ENCODE measurements at regions not wholly inside any gene's neighbourhood (a gene's known extent, or its start where the extent isn't known, plus 50 kb on each side); places are given as distances from the start of the nearest gene placed in this dataset.

- DNase-seq, result no peak
Observed at GRCh38 chr15:79675982-79676381, 220.8 kb downstream of the MTHFS start.

DNA sequence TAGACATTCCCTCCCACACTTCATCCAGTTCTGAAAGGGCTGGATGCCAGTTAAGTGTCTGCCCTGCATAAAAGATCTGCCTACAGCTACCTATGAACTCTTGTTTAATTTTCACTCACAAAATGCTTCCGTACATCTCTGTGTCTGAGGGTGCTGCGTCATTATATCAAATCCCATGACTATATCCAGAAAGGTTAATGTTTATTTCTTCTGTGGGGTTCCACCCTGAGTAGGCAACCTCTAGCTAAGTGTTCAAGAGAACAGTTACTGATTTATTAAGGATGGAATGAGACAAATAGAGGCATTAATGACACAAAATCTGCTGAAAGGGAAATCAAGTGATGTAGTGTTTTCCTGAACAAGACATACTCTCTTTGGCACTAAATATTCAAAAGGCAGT, 220.2 kb downstream of the MTHFS start:
- no peak for DNase-seq

DNA sequence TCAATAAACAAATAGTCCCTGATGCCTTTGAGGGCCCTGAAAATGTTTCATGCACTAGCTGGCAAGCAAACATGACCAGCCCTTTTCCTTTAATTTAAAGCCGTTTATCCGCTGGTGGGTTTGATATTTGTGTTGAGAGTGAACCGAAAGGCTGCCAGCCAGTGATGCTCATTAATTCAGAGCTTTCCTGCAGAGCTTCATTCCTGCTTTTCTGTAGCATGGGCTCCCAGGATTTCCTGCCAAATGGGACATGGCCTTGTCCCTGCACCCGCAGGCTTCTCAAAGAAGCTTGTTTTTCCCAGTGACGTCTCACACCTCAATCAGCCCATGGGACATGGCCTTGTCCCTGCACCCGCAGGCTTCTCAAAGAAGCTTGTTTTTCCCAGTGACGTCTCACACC, 219.6 kb downstream of the MTHFS start:
- DNase-seq, result no peak

GRCh38 chr15:79678032-79678701, 218.6 kb downstream of the MTHFS start:
- DNase-seq, result no peak

DNA sequence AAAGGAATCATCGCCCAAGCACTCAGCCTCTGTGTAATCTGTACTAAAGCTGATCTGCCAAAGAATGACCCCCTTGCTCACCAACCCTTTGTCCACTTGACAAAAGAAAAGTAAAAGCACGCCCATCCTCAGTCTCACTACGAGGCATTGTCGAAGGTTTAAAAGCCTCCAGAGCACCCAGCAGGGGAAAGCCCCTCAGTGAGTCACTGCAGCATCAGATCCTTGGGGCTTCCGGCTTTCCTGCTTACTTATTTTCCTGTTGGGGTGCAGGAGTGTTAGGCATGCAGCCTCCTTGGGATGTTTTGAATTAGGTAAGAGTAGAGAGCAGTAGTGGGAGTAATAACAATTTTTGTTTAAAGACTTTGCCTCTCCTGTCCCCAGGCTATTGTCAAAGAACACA, 216.1 kb downstream of the MTHFS start:
- DNase-seq, result peak; percentile 6

GRCh38 chr15:79682285-79682684, 214.5 kb downstream of the MTHFS start:
- no peak for DNase-seq

DNA sequence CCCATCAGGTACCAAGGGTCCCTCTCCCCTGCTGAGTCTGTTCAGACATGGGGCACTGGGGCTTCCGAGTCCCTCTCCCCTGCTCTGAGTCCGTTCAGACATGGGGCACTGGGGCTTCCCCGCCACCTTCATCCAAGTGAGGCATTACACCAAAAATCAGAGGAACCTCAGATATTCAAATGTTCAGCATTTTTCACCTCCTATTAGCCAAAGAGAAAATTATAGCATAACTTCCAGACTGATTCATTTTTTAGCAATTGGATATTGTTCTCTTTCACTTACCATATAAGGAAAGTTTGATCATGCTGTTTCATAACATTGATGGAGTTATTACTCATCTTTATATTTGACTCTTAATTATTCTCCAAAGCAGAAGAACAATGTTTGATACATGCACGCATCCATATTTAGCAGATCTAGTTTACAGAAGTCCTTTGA, 213.9 kb downstream of the MTHFS start:
- DNase-seq, result no peak

- DNase-seq, result no peak
Observed at GRCh38 chr15:79689030-79689429, 207.8 kb downstream of the MTHFS start.

GRCh38 chr15:79700951-79701480, 195.8 kb downstream of the MTHFS start:
- no peak for DNase-seq

- DNase-seq, result no peak
Observed at GRCh38 chr15:79702621-79703020, 194.2 kb downstream of the MTHFS start.

DNA sequence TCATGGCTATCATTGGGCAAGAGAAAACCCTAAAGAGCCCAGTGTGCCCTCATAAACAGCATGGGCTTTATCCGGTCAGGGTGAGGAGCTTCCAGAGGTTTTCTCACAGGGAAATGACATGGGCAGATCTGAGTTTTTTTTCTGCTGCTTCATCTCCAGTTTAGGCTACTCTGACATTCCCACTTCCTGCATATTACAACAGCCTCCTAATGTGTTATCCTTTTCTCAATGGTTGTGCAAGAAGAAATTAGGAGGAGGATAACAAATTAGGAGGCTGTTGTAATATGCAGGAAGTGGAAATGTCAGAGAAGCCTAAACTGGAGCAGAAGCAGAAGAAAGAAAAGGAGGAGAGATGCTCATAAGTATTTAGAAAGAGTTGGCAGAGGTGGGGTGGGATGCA, 175.6 kb downstream of the MTHFS start:
- DNase-seq, result no peak

DNA sequence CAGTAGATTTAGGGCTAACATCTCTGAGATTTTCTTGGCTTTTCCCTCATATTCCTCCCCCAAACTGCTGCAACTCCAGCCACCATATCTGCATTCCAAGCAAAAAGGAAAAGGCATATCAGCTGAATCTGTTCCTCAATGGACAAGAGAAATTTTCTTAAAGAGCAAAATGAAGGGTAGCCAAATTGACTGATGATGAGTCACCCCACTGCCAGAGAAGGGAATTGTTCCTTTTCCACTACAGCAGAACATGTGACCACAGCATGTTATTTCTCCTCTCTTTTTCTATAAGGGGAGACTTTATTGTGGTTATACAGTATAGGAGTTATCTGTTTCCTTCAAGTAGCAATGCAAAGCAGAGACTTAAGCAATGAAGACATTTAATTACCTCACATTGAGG, 172.5 kb downstream of the MTHFS start:
- no peak for DNase-seq

- DNase-seq, result no peak
Observed at GRCh38 chr15:79724804-79725203, 172.0 kb downstream of the MTHFS start.

DNA sequence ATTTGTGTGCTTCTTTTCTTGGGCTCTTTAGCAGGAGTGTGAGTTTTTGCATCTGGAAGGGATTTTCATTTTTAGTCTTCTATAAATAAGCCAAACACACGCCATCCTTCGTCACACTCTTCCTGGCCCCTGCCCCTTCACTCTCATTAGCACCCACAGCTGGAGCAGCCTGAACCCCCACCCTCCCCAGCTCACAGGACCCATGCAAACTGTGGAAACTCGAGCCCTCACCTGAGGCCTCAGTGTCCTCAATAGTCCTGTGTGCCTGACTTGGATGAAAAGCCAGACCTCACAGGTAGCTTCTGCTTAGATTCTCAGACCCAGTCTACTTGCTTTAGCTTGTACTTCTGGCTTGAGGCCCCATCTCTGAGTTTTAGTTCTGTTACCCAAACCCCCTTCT, 167.9 kb downstream of the MTHFS start:
- DNase-seq, result no peak

DNA sequence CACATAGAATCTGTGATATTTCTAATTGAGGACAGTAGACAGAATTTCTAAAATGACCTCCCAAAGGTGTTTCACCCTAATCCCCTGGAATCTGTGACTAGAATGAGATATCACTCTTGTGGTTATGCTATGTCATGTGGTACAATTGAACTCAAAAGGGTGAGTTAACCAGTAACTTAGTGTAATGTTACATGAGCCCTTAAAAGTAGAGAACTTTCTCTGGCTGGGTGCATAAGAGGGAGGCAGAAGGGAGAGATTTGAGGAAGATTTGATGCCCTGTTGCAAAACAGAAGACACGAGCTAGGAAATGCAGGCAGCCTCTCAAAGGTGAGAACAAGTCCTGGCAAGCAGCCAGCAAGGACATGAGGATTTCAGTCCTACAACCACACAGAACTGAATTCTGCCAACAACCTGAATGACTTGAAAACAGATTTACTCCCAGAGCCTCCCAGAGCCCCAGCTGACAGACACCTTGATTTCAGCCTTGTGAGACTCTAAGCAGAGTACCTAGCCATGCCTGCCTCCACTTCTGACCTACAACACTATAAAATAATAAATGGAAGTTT, 160.3 kb downstream of the MTHFS start:
- DNase-seq, result no peak

GRCh38 chr15:79738143-79738542, 158.7 kb downstream of the MTHFS start:
- DNase-seq, result no peak

DNA sequence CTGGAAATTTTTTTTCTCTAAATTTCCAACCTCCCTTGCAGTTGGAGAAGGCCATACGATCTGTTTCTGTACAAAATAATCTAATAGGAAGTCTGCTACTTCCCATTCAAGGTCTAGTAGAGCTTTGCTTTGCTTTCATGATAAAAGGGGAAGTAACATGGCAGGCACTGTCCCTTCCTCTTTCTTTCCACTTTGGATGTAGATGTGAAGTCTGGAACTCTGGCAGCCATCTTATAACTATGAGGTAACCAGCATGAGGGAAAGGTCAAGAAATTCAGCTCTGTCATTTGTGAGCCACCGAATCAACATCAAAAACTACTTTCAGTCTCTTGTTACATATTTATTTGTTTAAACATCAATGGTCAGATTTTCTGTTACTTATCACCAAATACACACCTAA, 156.3 kb downstream of the MTHFS start:
- no peak for DNase-seq

GRCh38 chr15:79743032-79743431, 153.8 kb downstream of the MTHFS start:
- DNase-seq, result no peak

- DNase-seq, result peak; percentile 17
Observed at GRCh38 chr15:79744485-79744884, 152.3 kb downstream of the MTHFS start.

DNA sequence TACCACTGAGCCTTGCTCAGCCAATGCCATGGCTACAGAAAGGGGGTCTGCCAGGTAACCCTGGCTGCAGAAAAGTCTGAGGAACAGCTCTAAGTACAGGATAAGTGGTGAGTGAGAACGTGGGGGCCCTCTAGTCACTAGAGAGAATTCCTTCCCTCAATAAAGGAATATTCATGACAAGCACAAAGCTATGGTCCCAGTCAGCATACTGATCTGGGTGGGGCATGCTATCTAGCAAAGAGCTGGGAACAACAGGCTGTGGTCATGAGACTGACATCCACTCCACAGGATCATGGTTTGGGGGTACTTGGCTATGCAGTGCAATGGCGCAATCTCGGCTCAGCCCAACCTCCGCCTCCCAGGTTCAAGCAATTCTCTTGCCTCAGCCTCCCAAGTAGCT, 140.4 kb downstream of the MTHFS start:
- DNase-seq, result no peak

DNA sequence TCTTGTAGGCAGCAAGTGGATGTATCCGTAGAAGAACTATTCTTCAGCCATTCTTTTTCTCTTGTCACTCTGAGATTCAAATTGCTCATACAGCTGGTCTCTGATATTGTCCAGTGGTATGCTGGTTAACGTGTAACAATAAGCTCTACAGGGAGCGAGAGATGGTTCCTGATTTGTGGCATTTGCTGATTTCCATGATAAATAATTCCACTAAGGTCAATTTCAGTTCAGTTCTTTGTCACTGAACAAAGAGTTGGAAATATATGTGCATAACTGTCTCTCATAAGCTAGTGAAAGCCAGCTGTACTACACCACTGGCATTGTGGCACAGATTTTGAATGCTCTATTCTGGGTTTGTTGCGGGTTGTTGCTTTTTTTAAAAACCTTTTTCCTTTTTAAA, 131.7 kb downstream of the MTHFS start:
- DNase-seq, result no peak

DNA sequence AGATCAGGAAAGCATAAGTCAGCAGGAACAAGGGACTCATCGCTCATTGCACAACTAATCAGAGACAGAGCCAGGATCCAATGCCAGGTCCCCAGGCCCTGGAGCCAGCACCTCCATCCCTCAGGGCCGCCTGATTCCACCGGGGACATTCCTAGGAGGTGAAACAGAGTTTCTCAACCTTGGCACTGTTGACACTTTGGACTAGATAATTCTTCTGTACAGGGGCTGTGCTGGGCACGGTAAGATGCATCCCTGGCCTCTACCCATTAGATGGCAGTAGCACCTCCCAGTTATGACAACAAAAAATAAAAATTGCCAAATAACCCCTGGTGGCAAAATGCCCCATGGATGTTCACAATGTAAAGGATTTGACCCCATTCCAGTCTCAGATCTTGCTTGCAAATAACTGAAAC, 127.7 kb downstream of the MTHFS start:
- peak; percentile 30 for DNase-seq

GRCh38 chr15:79769933-79770759, 126.7 kb downstream of the MTHFS start:
- no peak for DNase-seq

- no peak for DNase-seq
Observed at GRCh38 chr15:79773128-79773527, 123.7 kb downstream of the MTHFS start.

Measured in activated CD4-positive, alpha-beta T cell treated with anti-CD3 and anti-CD28 coated beads, Interleukin-10, Interleukin-2, amounts not matched to agents 100 ng/mL and 50 ng/mL, durations not matched to agents 16 hours and 8 hours (primary cell).